Mucosa of descending colon (tissue), 3 donors: ENCODE measurements at regions not wholly inside any gene's neighbourhood (a gene's known extent, or its start where the extent isn't known, plus 50 kb on each side); places are given as distances from the start of the nearest gene placed in this dataset.

Experiments used
- ATAC-seq: fragments of 200-7000 bp; cut with Tn5 transposase; one replicate; pipeline ENCODE4 v1.9.1; 2020; ENCODE audit warnings: mild to moderate bottlenecking, moderate library complexity
- DNase-seq, 3 donors: peaks; one replicate each; pipeline ENCODE4 v3.0.0-alpha.2; 2020
- H3K36me3 ChIP-seq: fragments of 200-600 bp; one replicate; pipeline ENCODE4 v1.8.0; 2021; ENCODE audit warnings: low read depth, mild to moderate bottlenecking
- H3K4me1 ChIP-seq: fragments of 200-600 bp; one replicate; pipeline ENCODE4 v1.8.0; 2021; ENCODE audit warnings: low read depth, mild to moderate bottlenecking
- H3K4me3 ChIP-seq: fragments of 200-600 bp; one replicate; pipeline ENCODE4 v1.8.0; 2021; ENCODE audit warnings: mild to moderate bottlenecking
- H3K9me3 ChIP-seq: fragments of 200-600 bp; one replicate; pipeline ENCODE4 v1.8.0; 2021; ENCODE audit warnings: mild to moderate bottlenecking
- CTCF ChIP-seq: fragments of 200-600 bp; IDR thresholded peaks from one replicate; pipeline ENCODE4 v1.8.0; 2022; ENCODE audit warnings: antibody characterized with exemption, mild to moderate bottlenecking
- intact Hi-C, 2 donors: fragments of 100-400 bp; cut with DNase I in 1 of 2; cut with micrococcal nuclease in 1 of 2; formaldehyde crosslinking; loops; one replicate each; pipeline versions ENCODE4 v1.11.0 to v1.11.1; 2022; cut with DNase I, micrococcal nuclease
- donor health status: DM: no; HTN: no; CAD: no; lungs with moderate emphysema.
- donor health status: DM: no; HTN: no; CAD: no.
- donor health status: DM: no; HTN: yes; CAD: no.

DNA sequence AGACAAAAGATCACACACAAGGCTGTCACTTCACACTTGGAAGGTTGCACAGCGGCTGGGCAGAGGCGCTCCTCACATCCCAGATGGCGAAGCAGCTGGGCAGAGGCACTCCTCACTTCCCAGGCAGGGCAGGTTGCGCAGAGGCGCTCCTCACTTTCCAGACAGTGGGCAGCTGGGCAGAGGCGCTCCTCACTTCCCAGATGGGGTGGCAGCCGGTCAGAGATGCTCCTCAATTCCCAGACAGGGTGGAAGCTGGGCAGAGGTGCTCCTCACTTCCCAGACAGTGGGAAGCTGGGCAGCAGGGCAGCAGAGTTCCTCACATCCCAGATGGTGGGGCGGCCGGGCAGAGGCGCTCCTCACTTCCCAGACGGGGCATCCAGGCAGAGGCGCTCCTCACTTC lies 199.2 kb downstream of the RTL9 start:
- DNase-seq, result no peak
- H3K36me3 ChIP-seq, result no peaks in the 10 kb centered on the region
- no peaks in the 10 kb centered on the region for H3K9me3 ChIP-seq

DNA sequence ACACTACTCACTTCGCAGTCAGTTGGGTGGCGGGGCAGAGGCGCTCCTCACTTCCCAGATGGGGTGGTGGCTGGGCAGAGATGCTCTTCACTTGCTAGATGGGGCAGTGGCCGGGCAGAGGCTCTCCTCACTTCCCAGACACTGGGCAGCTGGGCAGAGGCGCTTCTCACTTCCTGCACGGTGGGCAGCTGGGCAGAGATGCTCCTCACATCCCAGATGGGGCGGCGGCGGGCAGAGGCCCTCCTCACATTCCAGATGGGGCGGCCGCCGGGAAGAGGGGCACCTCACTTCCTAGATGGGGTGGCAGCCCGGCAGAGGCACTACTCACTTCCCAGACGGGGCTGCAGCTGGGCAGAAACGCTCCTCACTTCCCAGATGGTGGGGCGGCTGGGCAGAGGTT lies 199.8 kb downstream of the RTL9 start:
- H3K9me3 ChIP-seq, result no peaks in the 10 kb centered on the region
- no peak for TF ChIP-seq CTCF
- peak in 1 of 3 donors; percentile 35 for DNase-seq
- H3K4me1 ChIP-seq, result no peaks in the 10 kb centered on the region
- no peak for ATAC-seq
- no peak overlapping the region for H3K4me3 ChIP-seq
- intact Hi-C loops, result no loop called here
- H3K36me3 ChIP-seq, result no peaks in the 10 kb centered on the region

More for the DNA sequence above, 199.2 kb downstream of the RTL9 start:
- TF ChIP-seq CTCF, result no peak
- Histone ChIP-seq H3K4me1 (no peaks in the 10 kb centered on the region), H3K4me3 (no peak overlapping the region)
- intact Hi-C loops, result no loop called here
- no peak for ATAC-seq

GRCh38 chrX:110561034-110561433 lies 202.4 kb downstream of the RTL9 start:
- intact Hi-C loops, result no loop called here
- ATAC-seq (no peak), DNase-seq (peak in 1 of 3 donors; percentile 34)
- Histone ChIP-seq H3K4me3 (no peak overlapping the region), H3K4me1 (no peaks in the 10 kb centered on the region), H3K36me3 (no peaks in the 10 kb centered on the region), H3K9me3 (no peaks in the 10 kb centered on the region)
- TF ChIP-seq CTCF, result no peak

DNA sequence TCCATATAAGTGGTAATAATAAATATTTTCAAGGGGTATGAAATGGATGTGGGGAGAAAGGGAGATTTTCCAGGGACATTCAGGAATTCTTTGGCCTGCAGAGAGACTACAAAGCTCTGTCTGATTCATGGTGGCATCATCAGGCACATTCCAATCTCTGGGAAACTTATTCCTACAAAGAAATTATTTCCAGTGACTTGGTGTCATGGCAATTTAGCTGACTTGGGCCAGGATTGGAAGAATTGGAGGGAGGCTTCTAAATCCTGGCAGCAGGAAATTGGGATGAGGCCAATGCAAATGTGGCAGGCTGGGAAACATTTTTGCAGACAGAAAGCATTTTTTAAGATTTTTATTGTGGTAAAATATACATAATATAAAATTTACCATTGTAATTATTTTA lies 204.6 kb downstream of the RTL9 start:
- TF ChIP-seq CTCF, result no peak
- Histone ChIP-seq H3K4me3 (no peak overlapping the region), H3K9me3 (no peaks in the 10 kb centered on the region), H3K4me1 (no peaks in the 10 kb centered on the region), H3K36me3 (no peaks in the 10 kb centered on the region)
- DNase-seq (no peak), ATAC-seq (no peak)
- intact Hi-C loops, result no loop called here

GRCh38 chrX:110568441-110568840 lies 209.8 kb downstream of the RTL9 start:
- H3K36me3 ChIP-seq, result no peaks in the 10 kb centered on the region
- intact Hi-C loops, result no loop called here
- no peaks in the 10 kb centered on the region for H3K4me1 ChIP-seq
- H3K4me3 ChIP-seq, result no peak overlapping the region
- no peak for TF ChIP-seq CTCF
- H3K9me3 ChIP-seq, result no peaks in the 10 kb centered on the region
- DNase-seq (no peak), ATAC-seq (no peak)

DNA sequence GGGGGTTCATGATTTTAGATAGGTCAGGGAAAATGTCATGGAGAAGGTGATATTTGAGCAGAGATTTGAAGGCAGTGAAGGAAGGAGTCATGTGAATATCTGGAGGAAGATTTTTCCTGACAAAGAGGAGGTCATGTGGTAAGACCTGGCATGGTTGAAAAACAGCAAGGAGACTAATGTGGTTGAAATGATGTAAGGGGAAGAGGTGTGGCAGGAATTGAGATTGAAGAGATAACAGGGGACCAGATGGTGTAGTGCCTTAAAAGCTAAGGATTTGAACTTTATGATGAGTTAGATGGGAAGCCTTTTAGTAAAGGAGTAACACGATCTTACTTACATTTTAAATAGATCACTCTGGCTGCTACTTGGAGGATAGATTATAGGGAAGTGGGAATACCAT lies 210.9 kb downstream of the RTL9 start:
- intact Hi-C loops, result no loop called here
- no peaks in the 10 kb centered on the region for H3K4me1 ChIP-seq
- H3K4me3 ChIP-seq, result no peak overlapping the region
- ATAC-seq, result no peak
- H3K9me3 ChIP-seq, result no peaks in the 10 kb centered on the region
- H3K36me3 ChIP-seq, result no peaks in the 10 kb centered on the region
- no peak for DNase-seq
- TF ChIP-seq CTCF, result no peak
